PC-9 (cell line): ENCODE measurements at regions not wholly inside any gene's neighbourhood (a gene's known extent, or its start where the extent isn't known, plus 50 kb on each side); places are given as distances from the start of the nearest gene placed in this dataset.

Experiments used
- CTCF ChIP-seq: fragments of 200-600 bp; sonication (generic); conservative IDR thresholded peaks from 2 replicates; pipeline ENCODE4 v1.6.1; 2017; ENCODE audit warnings: mixed run types, antibody characterized with exemption, mild to moderate bottlenecking, moderate library complexity
- EZH2 ChIP-seq: fragments of 200-600 bp; sonication (generic); IDR thresholded peaks from 2 replicates; pipeline ENCODE4 v1.8.0; 2017; ENCODE audit warnings: antibody characterized with exemption, low read depth

GRCh38 chr1:113320272-113320671 is 70.0 kb upstream of the MAGI3 start:
- no peak for TF ChIP-seq CTCF
- TF ChIP-seq EZH2 = no peak
